ENCODE measurements at regions not wholly inside any gene's neighbourhood (a gene's known extent, or its start where the extent isn't known, plus 50 kb on each side); places are given as distances from the start of the nearest gene placed in this dataset.

DNA sequence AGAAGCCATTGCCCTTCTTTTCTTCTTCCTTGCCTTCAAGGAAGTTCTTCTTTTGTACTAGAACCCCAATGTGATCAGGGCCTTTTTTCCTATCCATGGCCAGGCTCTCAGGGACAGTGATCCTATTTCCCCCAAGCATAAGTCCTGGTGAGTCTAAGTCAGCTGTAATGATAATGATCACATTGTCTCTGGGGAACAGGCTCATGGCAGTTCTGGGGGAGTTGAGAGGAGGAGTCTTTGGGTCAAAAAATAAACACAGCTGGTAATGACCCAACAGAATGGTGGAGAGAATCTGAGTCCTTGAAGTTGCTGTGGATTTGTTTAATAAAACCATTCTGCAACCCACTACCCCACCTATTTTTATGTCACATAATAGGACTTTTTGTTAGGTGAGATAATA is 96.6 kb downstream of the SOCS6 start:
- H3K36me3 Mint-ChIP-seq: no peaks in the 10 kb centered on the region
- H3K4me2 ChIP-seq (replicated peaks; ENCODE audit: extremely low read depth, low read length, poor library complexity, severe bottlenecking): no peak overlapping the region

DNA sequence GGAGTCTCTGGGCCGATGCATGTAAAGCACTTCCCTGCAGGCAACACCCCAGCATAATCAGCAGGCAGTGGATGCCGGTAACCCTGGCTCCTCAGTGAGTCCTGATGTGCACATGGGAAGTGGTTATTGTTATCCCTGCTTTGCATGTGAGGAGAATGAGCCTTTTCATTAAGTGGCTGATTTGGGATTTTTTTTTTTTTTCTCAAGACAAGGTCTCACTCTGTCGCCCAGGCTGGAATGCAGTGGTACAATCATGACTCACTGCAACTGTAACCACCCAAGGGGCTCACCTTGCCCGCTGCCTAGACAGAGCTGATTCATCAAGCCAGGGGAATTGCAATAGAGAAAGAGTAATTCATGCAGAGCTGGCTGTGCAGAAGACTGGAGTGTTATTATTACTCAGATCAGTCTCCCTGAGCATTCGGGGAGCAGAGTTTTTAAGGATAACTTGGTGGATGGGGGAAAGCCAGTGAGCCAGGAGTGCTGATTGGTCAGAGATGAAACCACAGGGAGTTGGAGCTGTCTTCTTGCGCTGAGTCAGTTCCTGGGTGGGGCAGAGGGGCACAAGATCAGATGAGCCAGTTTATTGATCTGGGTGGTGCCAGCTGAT is 95.4 kb downstream of the SOCS6 start:
- H3K4me3 Mint-ChIP-seq: no peak overlapping the region
- peaks cover 0 to 2% (median under 1%) of the 10 kb centered on the region in 7 donors for H3K9me3 Mint-ChIP-seq
- H3K4me3 ChIP-seq (replicated peaks in 1 of 3; ENCODE audit: low read depth in 2 of 3, low read length in 3 of 3): no peak overlapping the region
- intact Hi-C loops (cut with micrococcal nuclease): no loop called here
- H3K9ac ChIP-seq (ENCODE audit: insufficient read depth, low read length, poor library complexity, severe bottlenecking): no peak overlapping the region
- H3K27me3 Mint-ChIP-seq (ENCODE audit: low read depth in 3 of 3): peaks cover 1 to 3% (median 3%) of the 10 kb centered on the region in 3 donors
- no peaks in the 10 kb centered on the region for H3K36me3 Mint-ChIP-seq
- H3K9me3 ChIP-seq (replicated peaks in 1 of 2; ENCODE audit: control insufficient read depth in 1 of 2, insufficient read depth in 1 of 2, low read length in 2 of 2): no peaks in the 10 kb centered on the region
- H3K79me2 ChIP-seq (ENCODE audit: insufficient read depth, low read length): no peaks in the 10 kb centered on the region
- no peak overlapping the region for H3K4me2 ChIP-seq (replicated peaks; ENCODE audit: extremely low read depth, low read length, poor library complexity, severe bottlenecking)
- WGBS (ENCODE audit: insufficient coverage): 82% methylated on average over 3 of the region's 6 CpGs
- H3K27me3 ChIP-seq (ENCODE audit: control insufficient read depth in 2 of 2, insufficient read depth in 2 of 2, low read length in 2 of 2): no peaks in the 10 kb centered on the region
- H3K36me3 ChIP-seq (replicated peaks in 1 of 2; ENCODE audit: control insufficient read depth in 1 of 2, insufficient read depth in 2 of 2, low read length in 2 of 2): no peaks in the 10 kb centered on the region
- peak overlapping the region in 1 of 7 donors; percentile 43 for H3K27ac Mint-ChIP-seq
- H3K27ac ChIP-seq (ENCODE audit: low read depth in 1 of 2, low read length in 2 of 2): no peak overlapping the region
- DNase-seq: no peak
- TF ChIP-seq CTCF (IDR thresholded peaks at IDR 0.05): no peak
- no peaks in the 10 kb centered on the region for H3K4me1 ChIP-seq (ENCODE audit: control insufficient read depth in 1 of 2, insufficient read depth in 2 of 2, low read length in 2 of 2)
- peaks cover 12% of the 10 kb centered on the region for H3K4me1 Mint-ChIP-seq
- no peaks in the 10 kb centered on the region for H4K20me1 ChIP-seq (ENCODE audit: insufficient read depth, low read length)
- no peak overlapping the region for H2AFZ ChIP-seq (ENCODE audit: insufficient read depth, low read depth, low read length, poor library complexity, severe bottlenecking)

More for the DNA sequence above, 96.6 kb downstream of the SOCS6 start:
- Mint-ChIP-seq H3K4me1 (peaks cover 12% of the 10 kb centered on the region), H3K27me3 (ENCODE audit: low read depth in 3 of 3) (peaks cover 1 to 3% (median 3%) of the 10 kb centered on the region in 3 donors), H3K9me3 (peaks cover 0 to 3% (median 2%) of the 10 kb centered on the region in 7 donors), H3K4me3 (no peak overlapping the region), H3K27ac (no peak overlapping the region)
- Histone ChIP-seq H3K4me3 (replicated peaks in 1 of 3; ENCODE audit: low read depth in 2 of 3, low read length in 3 of 3) (no peak overlapping the region), H2AFZ (ENCODE audit: insufficient read depth, low read depth, low read length, poor library complexity, severe bottlenecking) (no peak overlapping the region), H3K9ac (ENCODE audit: insufficient read depth, low read length, poor library complexity, severe bottlenecking) (no peak overlapping the region), H3K9me3 (replicated peaks in 1 of 2; ENCODE audit: control insufficient read depth in 1 of 2, insufficient read depth in 1 of 2, low read length in 2 of 2) (no peaks in the 10 kb centered on the region), H3K27ac (ENCODE audit: low read depth in 1 of 2, low read length in 2 of 2) (no peak overlapping the region), H4K20me1 (ENCODE audit: insufficient read depth, low read length) (no peaks in the 10 kb centered on the region), H3K36me3 (replicated peaks in 1 of 2; ENCODE audit: control insufficient read depth in 1 of 2, insufficient read depth in 2 of 2, low read length in 2 of 2) (no peaks in the 10 kb centered on the region), H3K27me3 (ENCODE audit: control insufficient read depth in 2 of 2, insufficient read depth in 2 of 2, low read length in 2 of 2) (no peaks in the 10 kb centered on the region), H3K79me2 (ENCODE audit: insufficient read depth, low read length) (no peaks in the 10 kb centered on the region), H3K4me1 (ENCODE audit: control insufficient read depth in 1 of 2, insufficient read depth in 2 of 2, low read length in 2 of 2) (no peaks in the 10 kb centered on the region)
- DNase-seq: no peak
- no peak for TF ChIP-seq CTCF (IDR thresholded peaks at IDR 0.05)
- intact Hi-C loops (cut with micrococcal nuclease): no loop called here

Measured in CD14-positive monocyte (primary cell).